GM23248 (cell line): ENCODE measurements at regions not wholly inside any gene's neighbourhood (a gene's known extent, or its start where the extent isn't known, plus 50 kb on each side); places are given as distances from the start of the nearest gene placed in this dataset.

ENCODE experiments used
- DNase-seq: peaks from one replicate; pipeline ENCODE4 v3.0.0-alpha.2; 2015
- H2AFZ ChIP-seq: fragments of 200-600 bp; sonication (generic); 2 replicates; pipeline ENCODE4 v1.6.1; 2016; ENCODE audit warnings: antibody characterized with exemption
- H3F3A ChIP-seq: fragments of 200-600 bp; sonication (generic); 2 replicates; pipeline ENCODE4 v1.6.1; 2016; ENCODE audit warnings: mild to moderate bottlenecking, antibody characterized with exemption, mixed run types; ENCODE audit not compliant: insufficient read depth
- H3K27ac ChIP-seq: fragments of 200-600 bp; sonication (generic); 2 replicates; pipeline ENCODE4 v1.5.1; 2016; ENCODE audit warnings: mild to moderate bottlenecking
- H3K27me3 ChIP-seq: fragments of 200-600 bp; sonication (generic); replicated peaks from 2 replicates; pipeline ENCODE4 v1.6.1; 2016; ENCODE audit warnings: mild to moderate bottlenecking; ENCODE audit not compliant: insufficient read depth
- H3K36me3 ChIP-seq: fragments of 200-600 bp; sonication (generic); 2 replicates; pipeline ENCODE4 v1.6.1; 2016; ENCODE audit warnings: low read depth, mild to moderate bottlenecking
- H3K4me1 ChIP-seq: fragments of 200-600 bp; sonication (generic); 2 replicates; pipeline ENCODE4 v1.6.1; 2016; ENCODE audit warnings: mild to moderate bottlenecking; ENCODE audit not compliant: insufficient read depth
- H3K4me2 ChIP-seq: fragments of 200-600 bp; sonication (generic); one replicate; pipeline ENCODE4 v1.6.1; 2016; ENCODE audit warnings: mild to moderate bottlenecking; ENCODE audit not compliant: unreplicated experiment
- H3K4me3 ChIP-seq: fragments of 200-600 bp; sonication (generic); 2 replicates; pipeline ENCODE4 v1.5.1; 2016; ENCODE audit warnings: mild to moderate bottlenecking
- H3K79me2 ChIP-seq: fragments of 200-600 bp; sonication (generic); 2 replicates; pipeline ENCODE4 v1.6.1; 2016; ENCODE audit warnings: mild to moderate bottlenecking; ENCODE audit not compliant: insufficient read depth
- H3K9ac ChIP-seq: fragments of 200-600 bp; sonication (generic); 2 replicates; pipeline ENCODE4 v1.6.1; 2016; ENCODE audit warnings: mild to moderate bottlenecking
- H3K9me2 ChIP-seq: fragments of 200-600 bp; sonication (generic); 2 replicates; pipeline ENCODE4 v1.6.1; 2016; ENCODE audit warnings: mixed run types, mild to moderate bottlenecking, moderate library complexity; ENCODE audit not compliant: insufficient read depth
- H3K9me3 ChIP-seq: fragments of 200-600 bp; sonication (generic); one replicate; pipeline ENCODE4 v1.6.1; 2017; ENCODE audit warnings: low read depth
- H4K20me1 ChIP-seq: fragments of 200-600 bp; sonication (generic); 2 replicates; pipeline ENCODE4 v1.6.0; 2016; ENCODE audit not compliant: insufficient read depth
- EZH2 ChIP-seq: fragments of 200-600 bp; sonication (generic); IDR thresholded peaks from 2 replicates; pipeline ENCODE4 v1.6.1; 2018; ENCODE audit warnings: antibody characterized with exemption, mild to moderate bottlenecking; ENCODE audit not compliant: insufficient read depth, poor library complexity, severe bottlenecking
- EZH2phosphoT487 ChIP-seq: fragments of 200-600 bp; sonication (generic); IDR thresholded peaks from 2 replicates; pipeline ENCODE4 v1.6.1; 2018; ENCODE audit warnings: antibody characterized with exemption, moderate library complexity, mild to moderate bottlenecking, low read depth; ENCODE audit not compliant: insufficient read depth
- WGBS, 2 experiments: methylation state at CpG; one replicate each; pipeline ENCODE4 v1.1.6; 2015 to 2017; ENCODE audit warnings: low lambda C conversion rate in 2 of 2, low coverage in 1 of 2; ENCODE audit errors: missing lambda C conversion rate in 2 of 2; 5-methylcytosine and 5-hydroxymethylcytosine counted together
- in situ Hi-C: fragments of 300-500 bp; cut with MboI; formaldehyde crosslinking; loops from 2 replicates; pipeline ENCODE4 v1.15.0; 2020

DNA sequence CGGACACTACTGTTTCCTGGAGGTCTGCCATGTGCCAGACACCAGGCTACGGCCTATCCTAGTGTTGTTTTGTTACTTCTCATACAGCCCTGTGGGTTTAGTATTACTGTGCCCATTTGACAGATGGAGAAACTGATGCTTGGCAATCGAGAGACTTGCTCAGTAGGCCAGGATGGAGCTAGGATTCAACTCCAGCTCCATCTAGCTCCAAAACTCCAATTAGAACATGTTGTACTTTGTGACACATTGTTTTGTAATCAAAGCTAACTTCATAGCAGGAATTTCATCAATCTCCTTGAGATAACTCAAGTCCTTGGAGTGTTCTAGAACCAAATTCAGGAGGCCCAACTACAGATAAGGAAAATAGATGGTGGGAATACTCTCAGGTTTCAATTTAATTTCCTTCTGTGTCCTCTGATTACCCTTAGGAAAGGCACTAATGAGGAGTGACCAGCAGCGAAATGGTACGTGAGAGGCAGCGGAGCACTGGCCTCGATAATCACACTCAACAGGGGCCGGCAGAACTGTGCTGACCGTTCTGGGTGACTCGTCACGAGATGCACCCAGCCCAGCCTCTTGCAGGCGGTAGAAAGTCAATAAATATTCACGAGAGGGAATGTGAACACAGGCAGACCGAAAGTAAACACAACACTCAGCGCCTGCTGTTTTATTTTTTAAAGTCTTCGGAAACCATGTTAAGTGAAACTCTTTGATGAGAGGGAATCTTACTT, 269.6 kb upstream of the NEBL start:
- H3K36me3 ChIP-seq = no peaks in the 10 kb centered on the region
- H3K9me3 ChIP-seq = no peaks in the 10 kb centered on the region
- no peak overlapping the region for H3K9ac ChIP-seq
- TF ChIP-seq EZH2phosphoT487 = no peak
- TF ChIP-seq EZH2 = no peak
- no peak overlapping the region for H3K27ac ChIP-seq
- H3K27me3 ChIP-seq = no peaks in the 10 kb centered on the region
- H3K4me1 ChIP-seq = no peaks in the 10 kb centered on the region
- H2AFZ ChIP-seq = no peak overlapping the region
- no peak for DNase-seq
- no peaks in the 10 kb centered on the region for H3K79me2 ChIP-seq
- in situ Hi-C loops = no loop called here
- H3K4me2 ChIP-seq = no peak overlapping the region
- no peaks in the 10 kb centered on the region for H3K9me2 ChIP-seq
- no peaks in the 10 kb centered on the region for H3F3A ChIP-seq
- no peaks in the 10 kb centered on the region for H4K20me1 ChIP-seq
- no peak overlapping the region for H3K4me3 ChIP-seq
- whole genome bisulfite sequencing, 2 experiments = 73% methylated on average over 16 of the region's 16 CpGs

DNA sequence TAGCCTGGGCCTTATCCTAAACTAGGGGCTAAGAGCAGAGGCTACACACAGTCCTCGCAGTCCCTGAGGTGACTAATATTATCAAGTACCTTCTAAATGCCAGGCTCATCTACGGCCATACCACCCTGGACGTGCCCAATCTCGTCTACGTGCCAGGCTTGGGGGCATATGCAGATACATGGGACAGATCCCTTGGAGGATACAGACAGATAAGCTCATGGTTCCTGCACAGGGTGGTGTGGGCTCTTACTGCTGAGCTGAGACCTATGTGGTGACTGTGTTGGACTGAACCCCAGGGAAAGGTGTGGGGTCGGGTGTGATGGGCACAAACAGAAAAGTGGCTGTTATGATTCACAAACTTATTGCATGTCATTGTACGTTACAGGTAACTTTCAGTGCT, 268.4 kb upstream of the NEBL start:
- Histone ChIP-seq H2AFZ (no peak overlapping the region), H3F3A (no peaks in the 10 kb centered on the region), H3K27me3 (no peaks in the 10 kb centered on the region), H3K9me3 (no peaks in the 10 kb centered on the region), H3K79me2 (no peaks in the 10 kb centered on the region), H3K4me3 (no peak overlapping the region), H3K9ac (no peak overlapping the region), H3K36me3 (no peaks in the 10 kb centered on the region), H3K4me1 (no peaks in the 10 kb centered on the region), H3K4me2 (no peak overlapping the region), H3K9me2 (no peaks in the 10 kb centered on the region), H4K20me1 (no peaks in the 10 kb centered on the region), H3K27ac (no peak overlapping the region)
- in situ Hi-C loops = no loop called here
- 59 to 63% methylated on average over 7 of the region's 7 CpGs for WGBS, 2 experiments
- TF ChIP-seq EZH2 = no peak
- no peak for TF ChIP-seq EZH2phosphoT487
- DNase-seq = no peak

DNA sequence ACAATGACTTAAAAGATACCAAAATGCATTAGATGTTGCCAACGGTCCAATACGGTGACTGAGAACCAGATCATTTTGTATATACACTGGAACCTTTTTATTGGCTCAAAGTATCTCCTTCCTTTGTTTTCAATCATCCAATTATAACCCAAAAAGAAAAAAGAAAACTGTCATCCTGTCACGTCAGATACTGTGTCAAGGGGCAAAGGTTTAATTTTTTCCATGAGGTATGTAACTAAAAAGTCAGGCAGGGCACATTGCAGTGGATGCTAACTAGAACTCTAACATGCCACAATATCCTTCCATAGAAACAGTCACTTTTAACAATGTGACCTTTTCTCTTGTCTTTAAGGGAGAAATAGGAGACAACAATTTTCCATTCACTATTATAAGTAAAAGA, 267.6 kb upstream of the NEBL start:
- Histone ChIP-seq H4K20me1 (no peaks in the 10 kb centered on the region), H3K27me3 (no peaks in the 10 kb centered on the region), H3K9me3 (no peaks in the 10 kb centered on the region), H3K9me2 (no peaks in the 10 kb centered on the region), H3K4me1 (no peaks in the 10 kb centered on the region), H2AFZ (no peak overlapping the region), H3K36me3 (no peaks in the 10 kb centered on the region), H3K4me2 (no peak overlapping the region), H3K4me3 (no peak overlapping the region), H3K79me2 (no peaks in the 10 kb centered on the region), H3K27ac (no peak overlapping the region), H3F3A (no peaks in the 10 kb centered on the region), H3K9ac (no peak overlapping the region)
- WGBS, 2 experiments = 36 to 53% methylated on average over 3 of the region's 3 CpGs
- in situ Hi-C loops = no loop called here
- DNase-seq = no peak
- TF ChIP-seq EZH2phosphoT487 (no peak), EZH2 (no peak)

DNA sequence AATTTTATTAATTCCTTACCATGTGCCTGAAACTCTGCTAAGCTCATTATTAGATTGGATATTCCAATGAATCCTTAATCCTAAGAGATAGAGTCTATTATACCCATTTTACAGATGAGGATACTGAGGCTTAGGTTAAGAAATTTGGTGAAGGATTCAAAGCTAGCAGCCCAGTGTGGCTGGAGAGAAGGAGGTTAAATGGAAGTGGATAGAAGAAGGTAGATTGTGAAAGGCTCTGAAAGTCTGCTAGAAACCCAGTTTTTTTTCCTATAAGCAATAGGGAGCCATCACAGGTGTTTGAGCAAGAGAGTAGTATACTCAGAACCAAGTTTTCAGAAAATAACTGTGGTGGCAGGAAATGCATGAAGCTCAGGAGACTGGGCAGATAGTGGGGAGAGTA, 265.8 kb upstream of the NEBL start:
- H3K4me3 ChIP-seq = no peak overlapping the region
- no peaks in the 10 kb centered on the region for H3K79me2 ChIP-seq
- in situ Hi-C loops = no loop called here

DNA sequence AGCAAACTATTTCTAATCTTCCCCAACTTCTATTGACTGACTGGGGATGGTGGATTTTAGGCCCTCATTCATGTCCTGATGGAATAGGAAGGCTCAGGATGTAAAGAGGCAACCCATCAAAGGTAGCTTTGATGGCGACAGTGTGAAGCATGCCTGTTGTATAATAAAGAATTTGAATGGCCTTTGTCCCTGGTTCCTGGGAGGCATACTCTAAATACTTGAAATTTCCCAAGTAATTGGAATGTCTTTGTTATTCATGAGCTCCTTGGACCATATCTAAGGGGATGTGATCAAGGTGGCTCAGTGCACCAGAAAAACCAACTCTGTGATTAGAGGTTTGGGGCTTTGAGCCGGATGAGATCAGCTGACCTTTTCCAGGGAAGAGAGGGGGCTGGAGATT, 264.5 kb upstream of the NEBL start:
- Histone ChIP-seq H3K4me2 (no peak overlapping the region), H3F3A (no peaks in the 10 kb centered on the region), H3K4me3 (no peak overlapping the region), H3K4me1 (no peaks in the 10 kb centered on the region), H4K20me1 (no peaks in the 10 kb centered on the region), H3K79me2 (no peaks in the 10 kb centered on the region), H3K36me3 (no peaks in the 10 kb centered on the region), H3K27ac (no peak overlapping the region), H3K9me3 (no peaks in the 10 kb centered on the region), H3K9me2 (no peaks in the 10 kb centered on the region), H2AFZ (no peak overlapping the region), H3K27me3 (0 out of 2 replicates have a peak, but pooled peaks cover 4% of the 10 kb centered on the region), H3K9ac (no peak overlapping the region)
- 59 to 62% methylated on average over 2 of the region's 2 CpGs for WGBS, 2 experiments
- in situ Hi-C loops = no loop called here
- no peak for TF ChIP-seq EZH2
- no peak for TF ChIP-seq EZH2phosphoT487
- no peak for DNase-seq

More for the DNA sequence above, 265.8 kb upstream of the NEBL start:
- Histone ChIP-seq H2AFZ (no peak overlapping the region), H3K27me3 (no peaks in the 10 kb centered on the region), H3K4me2 (no peak overlapping the region), H3K36me3 (no peaks in the 10 kb centered on the region), H3K9ac (no peak overlapping the region), H4K20me1 (no peaks in the 10 kb centered on the region), H3K9me2 (no peaks in the 10 kb centered on the region), H3F3A (no peaks in the 10 kb centered on the region), H3K27ac (no peak overlapping the region), H3K4me1 (no peaks in the 10 kb centered on the region), H3K9me3 (no peaks in the 10 kb centered on the region)
- TF ChIP-seq EZH2phosphoT487 = no peak
- no peak for TF ChIP-seq EZH2
- DNase-seq = no peak
